HG02973 (cell line): ENCODE measurements at regions not wholly inside any gene's neighbourhood (a gene's known extent, or its start where the extent isn't known, plus 50 kb on each side); places are given as distances from the start of the nearest gene placed in this dataset.

ENCODE experiments used
- ATAC-seq: cut with Tn5 transposase; IDR thresholded peaks from one replicate; pipeline ENCODE4 v1.9.1; 2021; ENCODE audit warnings: moderate library complexity; ENCODE audit not compliant: unreplicated experiment

- no peak for ATAC-seq
Measured at GRCh38 chr6:26305641-26305969, 59.4 kb upstream of the BTN3A2 start.

- ATAC-seq = no peak
Measured at GRCh38 chr6:26306232-26306631, 58.8 kb upstream of the BTN3A2 start.

- ATAC-seq = no peak
Measured at GRCh38 chr6:26307850-26308249, 57.1 kb upstream of the BTN3A2 start.

- peak; percentile 32 for ATAC-seq
Measured at GRCh38 chr6:26309731-26310142, 55.3 kb upstream of the BTN3A2 start.

GRCh38 chr6:26311012-26311384, 54.0 kb upstream of the BTN3A2 start:
- no peak for ATAC-seq

GRCh38 chr6:26311385-26312095, 53.5 kb upstream of the BTN3A2 start:
- no peak for ATAC-seq

GRCh38 chr6:26312096-26312463, 52.9 kb upstream of the BTN3A2 start:
- no peak for ATAC-seq

GRCh38 chr6:26312501-26313397, 52.2 kb upstream of the BTN3A2 start:
- peak; percentile 41 for ATAC-seq
